Breast epithelium (tissue), 4 donors: ENCODE measurements at regions not wholly inside any gene's neighbourhood (a gene's known extent, or its start where the extent isn't known, plus 50 kb on each side); places are given as distances from the start of the nearest gene placed in this dataset.

Experiments used
- DNase-seq, 2 donors: peaks; one replicate each; pipeline ENCODE4 v3.0.0-alpha.2; 2019; ENCODE audit warnings: low spot score in 2 of 2
- H3K27ac ChIP-seq, 2 donors: fragments of 200-600 bp; sonication (generic) in 1 of 2; one replicate each; pipeline ENCODE4 v1.5.1; 2016 to 2019; ENCODE audit warnings: mild to moderate bottlenecking in 1 of 2
- H3K27me3 ChIP-seq, 2 donors: fragments of 200-600 bp; sonication (generic) in 1 of 2; one replicate each; pipeline versions ENCODE4 v1.5.1 to v1.6.0; 2017 to 2019; ENCODE audit warnings: control low read depth in 1 of 2, mild to moderate bottlenecking in 1 of 2
- H3K36me3 ChIP-seq: fragments of 200-600 bp; one replicate; pipeline ENCODE4 v1.5.1; 2019
- H3K4me1 ChIP-seq, 2 donors: fragments of 200-600 bp; sonication (generic); one replicate each; pipeline ENCODE4 v1.5.1; 2016 to 2019; ENCODE audit warnings: control low read depth in 1 of 2
- H3K4me3 ChIP-seq, 3 donors: fragments of 200-600 bp; sonication (generic); 1 replicate in 2 of 3; 2 replicates in 1 of 3; pipeline ENCODE4 v1.5.1; 2016 to 2019; ENCODE audit warnings: mild to moderate bottlenecking in 3 of 3, moderate library complexity in 2 of 3
- H3K9me3 ChIP-seq, 2 donors: fragments of 200-600 bp; sonication (generic) in 1 of 2; one replicate each; pipeline ENCODE4 v1.5.1; 2016 to 2019; ENCODE audit warnings: control low read depth in 1 of 2
- POLR2A ChIP-seq: fragments of 450-650 bp; IDR thresholded peaks from one replicate; pipeline ENCODE4 v1.6.1; 2016; ENCODE audit warnings: antibody characterized with exemption, mild to moderate bottlenecking, moderate library complexity
- POLR2AphosphoS5 ChIP-seq, 3 donors: sonication (generic); formaldehyde crosslinking; IDR thresholded peaks; one replicate each; pipeline ENCODE4 v1.6.1; 2017; ENCODE audit warnings: antibody characterized with exemption in 3 of 3
- intact Hi-C: fragments of 100-400 bp; cut with DNase I; formaldehyde crosslinking; loops from one replicate; pipeline ENCODE4 v1.15.1; 2023; ENCODE audit warnings: low total_unique reads
- TF ChIP-seq, protein P1 (sequence below), 3 donors: fragments of 450-650 bp; IDR thresholded peaks; one replicate each; pipeline ENCODE4 v1.5.1; 2016 to 2017; ENCODE audit warnings: antibody characterized with exemption in 3 of 3, mild to moderate bottlenecking in 3 of 3, moderate library complexity in 3 of 3

DNA sequence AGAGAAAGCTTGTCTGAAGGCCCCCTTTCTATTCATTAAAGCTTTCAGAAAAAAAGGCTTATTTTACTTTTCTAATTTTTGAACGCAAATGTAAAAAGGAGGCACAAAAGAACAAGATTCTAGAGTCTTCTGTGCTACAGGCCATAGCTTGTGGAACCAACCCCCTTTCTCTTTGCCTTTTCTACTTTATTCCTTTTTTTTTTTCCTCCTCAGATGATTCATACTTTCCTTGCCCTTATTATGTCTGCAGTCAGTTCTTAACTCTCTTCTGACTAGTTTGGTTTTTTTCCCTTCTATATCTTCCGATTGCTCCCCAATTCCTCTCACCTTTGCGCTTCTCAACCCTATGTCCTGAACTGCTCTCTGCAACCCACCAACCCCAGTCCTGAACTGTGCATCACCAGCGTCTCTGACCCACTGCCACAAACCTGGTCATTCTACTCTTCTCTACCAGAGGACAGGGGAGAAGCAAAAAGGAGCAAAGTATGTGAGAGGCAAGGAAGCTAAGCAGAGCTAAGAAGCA lies 56.9 kb upstream of the WIPF1 start:
- no peaks in the 10 kb centered on the region for H3K4me1 ChIP-seq
- no peaks in the 10 kb centered on the region for H3K36me3 ChIP-seq
- no peak for TF ChIP-seq POLR2A
- peaks cover 4 to 9% of the 10 kb centered on the region in 2 donors for H3K9me3 ChIP-seq
- intact Hi-C loops = no loop called here
- H3K27ac ChIP-seq = peak overlapping the region in 1 of 2 donors; percentile 4
- H3K4me3 ChIP-seq = no peak overlapping the region
- DNase-seq = no peak
- no peaks in the 10 kb centered on the region for H3K27me3 ChIP-seq

DNA sequence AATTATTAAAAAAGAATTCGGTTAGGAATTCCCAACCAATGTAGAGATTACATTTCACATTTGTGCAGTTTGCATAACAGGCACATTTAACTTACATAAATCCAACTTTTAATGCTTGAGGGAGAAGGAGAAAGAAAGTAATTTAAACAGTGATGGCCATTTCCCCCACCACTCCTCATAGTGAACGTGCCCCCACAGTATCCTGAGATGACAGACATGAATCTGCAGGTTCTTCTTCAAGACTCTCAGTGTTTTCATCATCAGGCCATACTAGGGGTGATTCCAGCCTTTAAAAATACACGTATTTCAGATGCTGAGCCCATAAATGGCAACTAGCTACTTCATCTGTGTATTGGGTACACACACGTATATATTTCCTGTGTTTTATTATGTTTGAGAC lies 51.3 kb upstream of the WIPF1 start:
- Histone ChIP-seq H3K36me3 (no peaks in the 10 kb centered on the region), H3K27ac (no peak overlapping the region), H3K27me3 (no peaks in the 10 kb centered on the region), H3K4me3 (no peak overlapping the region), H3K4me1 (no peaks in the 10 kb centered on the region), H3K9me3 (peaks cover 12% of the 10 kb centered on the region in 2 donors)
- intact Hi-C loops = no loop called here
- TF ChIP-seq POLR2A (no peak), POLR2AphosphoS5 (IDR thresholded peaks at IDR 0.05) (no peak)
- TF ChIP-seq, protein P1, sequence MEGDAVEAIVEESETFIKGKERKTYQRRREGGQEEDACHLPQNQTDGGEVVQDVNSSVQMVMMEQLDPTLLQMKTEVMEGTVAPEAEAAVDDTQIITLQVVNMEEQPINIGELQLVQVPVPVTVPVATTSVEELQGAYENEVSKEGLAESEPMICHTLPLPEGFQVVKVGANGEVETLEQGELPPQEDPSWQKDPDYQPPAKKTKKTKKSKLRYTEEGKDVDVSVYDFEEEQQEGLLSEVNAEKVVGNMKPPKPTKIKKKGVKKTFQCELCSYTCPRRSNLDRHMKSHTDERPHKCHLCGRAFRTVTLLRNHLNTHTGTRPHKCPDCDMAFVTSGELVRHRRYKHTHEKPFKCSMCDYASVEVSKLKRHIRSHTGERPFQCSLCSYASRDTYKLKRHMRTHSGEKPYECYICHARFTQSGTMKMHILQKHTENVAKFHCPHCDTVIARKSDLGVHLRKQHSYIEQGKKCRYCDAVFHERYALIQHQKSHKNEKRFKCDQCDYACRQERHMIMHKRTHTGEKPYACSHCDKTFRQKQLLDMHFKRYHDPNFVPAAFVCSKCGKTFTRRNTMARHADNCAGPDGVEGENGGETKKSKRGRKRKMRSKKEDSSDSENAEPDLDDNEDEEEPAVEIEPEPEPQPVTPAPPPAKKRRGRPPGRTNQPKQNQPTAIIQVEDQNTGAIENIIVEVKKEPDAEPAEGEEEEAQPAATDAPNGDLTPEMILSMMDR (IDR thresholded peaks at IDR 0.05) = no peak
- DNase-seq = no peak
